D721Med (cell line): ENCODE measurements at regions not wholly inside any gene's neighbourhood (a gene's known extent, or its start where the extent isn't known, plus 50 kb on each side); places are given as distances from the start of the nearest gene placed in this dataset.

Source experiments
- DNase-seq: peaks from one replicate; pipeline ENCODE4 v3.0.0; 2011; ENCODE audit warnings: low spot score; ENCODE audit not compliant: insufficient read length
- FAIRE-seq: peaks from 2 replicates; lab custom pipeline; 2011; peaks lifted over from hg19 to GRCh38; lab: Jason Lieb, UNC
- TF ChIP-seq, protein P1 (sequence below): IDR thresholded peaks from 2 replicates; pipeline ENCODE4 v1.5.1; 2012; ENCODE audit warnings: mild to moderate bottlenecking, control low read depth; ENCODE audit not compliant: insufficient read depth; ENCODE audit errors: missing control alignments

DNA sequence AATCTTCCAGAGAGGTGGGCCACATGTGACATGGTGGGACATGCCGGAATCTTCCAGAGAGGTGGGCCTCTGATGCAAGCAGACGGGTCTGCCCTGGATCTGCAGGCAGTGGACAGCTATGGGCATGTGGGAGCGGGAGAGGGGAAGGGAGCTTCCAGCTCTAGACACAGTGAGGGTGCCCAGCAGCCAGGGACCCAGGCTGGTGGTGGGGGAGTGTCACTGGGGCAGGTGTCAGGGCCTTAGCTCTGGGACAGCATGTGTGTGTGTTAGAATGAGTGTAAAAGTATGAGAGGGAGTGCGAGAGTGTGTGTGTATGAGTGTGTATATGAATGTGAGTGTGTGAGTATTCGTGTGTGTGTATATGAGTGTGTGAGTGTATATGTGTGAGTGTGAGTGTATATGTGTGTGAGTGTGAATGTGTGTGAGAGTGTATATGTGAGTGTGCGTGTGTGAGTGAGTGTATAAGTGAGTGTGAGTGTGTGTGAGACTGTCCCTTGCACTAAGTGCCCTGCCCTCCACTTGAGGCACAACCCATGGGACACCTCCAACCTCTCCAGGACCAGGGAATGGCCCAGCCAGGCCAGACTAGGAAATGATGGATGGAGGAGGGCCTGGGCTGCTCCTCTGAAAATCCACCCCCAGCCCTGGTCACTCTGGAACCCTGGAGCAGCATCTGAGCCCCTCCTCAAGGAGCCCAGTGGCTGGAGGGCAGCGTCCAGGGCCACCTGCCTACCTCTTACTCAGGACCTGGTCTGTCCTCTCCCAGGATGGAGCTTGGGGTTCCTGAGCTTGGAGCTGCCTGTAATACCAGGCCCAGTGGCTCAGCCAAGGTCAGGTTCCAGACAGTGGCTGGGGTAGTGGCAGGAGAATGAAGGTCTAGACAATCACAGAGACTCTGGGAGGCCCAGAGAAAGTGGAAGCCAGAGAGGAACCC is 122.2 kb downstream of the C9orf50 start:
- TF ChIP-seq, protein P1, sequence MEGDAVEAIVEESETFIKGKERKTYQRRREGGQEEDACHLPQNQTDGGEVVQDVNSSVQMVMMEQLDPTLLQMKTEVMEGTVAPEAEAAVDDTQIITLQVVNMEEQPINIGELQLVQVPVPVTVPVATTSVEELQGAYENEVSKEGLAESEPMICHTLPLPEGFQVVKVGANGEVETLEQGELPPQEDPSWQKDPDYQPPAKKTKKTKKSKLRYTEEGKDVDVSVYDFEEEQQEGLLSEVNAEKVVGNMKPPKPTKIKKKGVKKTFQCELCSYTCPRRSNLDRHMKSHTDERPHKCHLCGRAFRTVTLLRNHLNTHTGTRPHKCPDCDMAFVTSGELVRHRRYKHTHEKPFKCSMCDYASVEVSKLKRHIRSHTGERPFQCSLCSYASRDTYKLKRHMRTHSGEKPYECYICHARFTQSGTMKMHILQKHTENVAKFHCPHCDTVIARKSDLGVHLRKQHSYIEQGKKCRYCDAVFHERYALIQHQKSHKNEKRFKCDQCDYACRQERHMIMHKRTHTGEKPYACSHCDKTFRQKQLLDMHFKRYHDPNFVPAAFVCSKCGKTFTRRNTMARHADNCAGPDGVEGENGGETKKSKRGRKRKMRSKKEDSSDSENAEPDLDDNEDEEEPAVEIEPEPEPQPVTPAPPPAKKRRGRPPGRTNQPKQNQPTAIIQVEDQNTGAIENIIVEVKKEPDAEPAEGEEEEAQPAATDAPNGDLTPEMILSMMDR: no peak
- DNase-seq (no peak), FAIRE-seq (no peak)

DNA sequence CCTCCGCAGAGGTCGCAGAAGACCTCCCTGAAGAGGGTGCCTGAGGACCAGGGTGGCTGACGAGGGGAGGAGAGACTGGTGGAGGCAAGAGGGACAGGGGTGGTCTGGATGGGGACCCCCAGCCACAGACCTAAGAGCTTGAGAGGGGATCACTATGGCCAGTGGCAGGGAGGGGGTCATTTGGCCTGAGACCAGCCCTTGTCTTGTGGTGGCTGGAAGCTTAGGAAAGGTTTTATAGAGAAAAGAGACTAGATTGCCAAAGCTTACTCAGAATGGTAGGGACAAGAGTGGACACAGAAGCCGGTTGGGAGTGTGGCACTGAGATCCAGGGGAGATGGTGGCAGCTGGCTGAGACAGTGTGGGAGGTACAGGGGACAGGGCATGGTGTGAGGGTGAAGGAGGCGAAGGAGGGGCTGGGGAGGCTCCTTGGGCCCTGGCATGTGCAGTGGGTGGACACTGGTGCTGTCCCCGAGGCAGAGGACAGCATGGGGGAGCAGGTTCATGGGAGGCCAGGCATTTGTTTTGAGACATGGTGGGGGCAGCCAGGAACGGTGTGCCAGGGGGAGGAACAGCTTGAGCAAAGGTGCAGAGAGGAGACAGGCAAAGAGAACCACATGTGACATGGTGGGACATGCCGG is 123.0 kb downstream of the C9orf50 start:
- DNase-seq: no peak
- TF ChIP-seq, protein P1: no peak
- no peak for FAIRE-seq

DNA sequence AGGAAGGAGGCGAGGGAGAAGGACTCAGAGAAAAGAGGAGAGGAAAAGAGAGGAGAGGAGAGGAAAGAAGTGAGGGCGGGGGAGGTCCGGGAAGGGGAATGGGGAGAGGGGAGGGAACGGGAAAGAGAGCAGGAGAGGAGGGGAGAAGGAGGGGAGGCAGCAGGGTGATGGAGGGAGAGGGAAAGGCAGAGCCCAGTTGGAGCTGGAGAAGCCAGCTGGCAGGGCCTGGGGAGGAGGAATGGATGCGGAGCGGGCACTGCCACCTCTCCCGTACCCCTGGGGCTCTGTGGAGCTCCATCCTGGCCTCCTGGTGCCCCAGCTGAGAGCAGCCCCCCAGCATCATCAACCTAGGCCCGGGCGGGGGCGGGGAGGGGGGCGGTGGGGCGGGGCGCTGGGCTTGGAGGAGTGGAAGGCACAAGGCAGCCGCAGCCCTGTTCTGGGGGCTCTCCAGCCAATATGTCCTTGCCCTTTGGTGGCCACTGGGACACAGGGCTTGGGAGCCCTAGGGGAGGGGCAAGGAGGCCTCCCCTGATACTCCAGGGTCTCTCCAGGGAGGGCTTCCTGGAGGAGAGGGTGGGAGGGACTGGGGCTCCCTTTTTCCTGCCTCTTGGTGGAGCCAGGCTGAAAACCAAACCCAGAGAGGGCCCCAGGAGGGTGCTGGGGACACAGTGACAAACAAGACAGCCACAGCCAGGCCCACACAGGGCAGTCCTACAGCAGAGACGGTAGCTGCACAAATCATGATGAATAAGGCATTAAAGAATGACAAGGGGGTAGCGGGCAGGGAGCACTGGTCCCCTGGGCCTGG is 123.7 kb downstream of the C9orf50 start:
- DNase-seq: no peak
- TF ChIP-seq, protein P1: no peak
- FAIRE-seq: no peak

DNA sequence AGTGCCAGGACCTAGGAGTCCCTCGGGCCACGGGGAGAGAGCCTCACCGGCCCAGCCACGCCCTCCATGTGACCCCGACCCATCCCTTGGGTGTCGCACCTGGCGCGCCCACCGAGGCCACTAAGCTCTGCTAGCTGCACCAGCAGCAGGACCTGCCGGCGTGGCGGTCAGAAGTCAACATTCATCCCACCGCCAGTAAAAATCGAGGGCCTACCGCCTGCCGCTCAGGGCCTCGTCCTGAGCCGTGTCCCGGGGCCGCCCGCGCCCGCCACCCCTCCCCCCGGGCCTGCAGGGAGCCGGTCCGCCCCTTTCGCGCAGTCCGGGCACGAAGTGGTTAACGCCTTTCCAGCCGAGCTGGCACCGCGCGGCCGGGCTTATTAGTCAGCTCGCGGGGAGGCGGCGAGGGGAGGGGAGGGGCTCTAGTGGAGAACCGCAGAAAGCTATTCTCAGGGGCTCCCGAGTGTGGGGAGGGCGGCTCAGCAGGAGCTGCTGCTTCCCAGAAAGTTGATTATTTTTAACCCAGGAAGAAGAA is 124.4 kb downstream of the C9orf50 start:
- peak; percentile 87 for DNase-seq
- TF ChIP-seq, protein P1: no peak
- no peak for FAIRE-seq

DNA sequence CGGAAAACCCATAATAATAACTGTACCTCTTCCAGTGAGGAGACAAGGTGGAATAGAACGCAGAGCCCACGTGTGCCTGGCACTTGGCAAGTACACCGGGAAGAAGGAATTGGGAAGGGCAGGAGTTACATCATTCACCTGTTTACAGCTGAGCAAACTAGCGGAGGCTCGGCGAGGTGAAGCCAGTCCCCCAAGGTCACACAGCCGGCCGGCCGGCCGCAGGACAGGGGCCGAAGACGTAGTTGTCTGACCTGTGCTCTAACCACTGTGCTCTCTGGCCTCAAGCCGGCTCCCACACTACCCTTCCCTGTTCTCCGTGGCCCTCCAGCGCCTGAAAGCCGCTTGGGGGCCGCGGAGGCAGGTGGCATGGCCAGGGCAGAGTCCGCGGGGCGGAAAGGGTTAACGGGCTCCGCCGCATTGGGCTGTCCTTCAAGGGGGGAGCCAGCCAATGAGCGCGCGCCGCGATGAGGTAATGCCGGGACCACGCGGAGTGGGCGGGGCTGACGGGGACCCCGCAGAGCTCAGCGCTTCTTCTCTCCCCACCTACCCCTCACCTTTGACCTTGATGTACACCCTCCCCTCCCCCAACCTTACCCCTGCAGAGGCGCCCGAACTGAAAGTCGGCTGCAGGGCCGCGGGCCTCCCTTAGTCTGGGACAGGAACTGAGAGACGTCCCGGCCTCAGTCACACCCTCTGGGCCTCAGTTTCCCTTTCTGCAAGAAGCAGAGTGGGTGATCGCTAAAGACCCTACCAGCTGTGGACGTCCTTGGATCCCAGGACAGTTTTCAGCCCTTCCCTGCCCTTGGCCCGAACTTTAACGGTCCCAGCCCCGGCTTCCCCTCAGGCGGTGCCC is 125.1 kb downstream of the C9orf50 start:
- no peak for FAIRE-seq
- DNase-seq: peak; percentile 96
- TF ChIP-seq, protein P1: no peak
